ENCODE measurements at regions not wholly inside any gene's neighbourhood (a gene's known extent, or its start where the extent isn't known, plus 50 kb on each side); places are given as distances from the start of the nearest gene placed in this dataset.

DNA sequence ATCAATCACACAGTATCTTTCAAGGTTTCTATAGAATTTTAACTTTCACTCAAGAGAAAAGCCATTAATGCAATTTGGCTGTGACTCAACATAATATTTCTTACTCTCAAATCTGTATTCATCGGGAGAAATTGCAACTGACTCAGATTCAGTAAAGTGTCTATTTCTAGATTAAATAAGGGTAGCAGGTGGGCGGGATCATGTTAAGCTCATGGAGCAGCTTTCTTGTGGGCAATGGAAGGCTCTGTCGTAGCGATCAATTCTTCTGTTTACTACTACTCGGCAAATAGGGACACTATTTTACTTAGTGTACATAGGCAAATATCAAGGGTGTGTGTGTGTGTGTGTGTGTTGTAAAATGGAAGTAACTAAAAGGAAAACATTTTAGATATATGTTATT, 423.6 kb upstream of the NEGR1 start:
- no peak for TF ChIP-seq CTCF (IDR thresholded peaks at IDR 0.05)
- no peak overlapping the region for H3K27ac Mint-ChIP-seq
- peaks cover 6% of the 10 kb centered on the region for H3K4me1 Mint-ChIP-seq
- H3K27me3 Mint-ChIP-seq (ENCODE audit: low read depth, poor library complexity), result no peaks in the 10 kb centered on the region
- no peak for DNase-seq
- H3K9me3 Mint-ChIP-seq, result no peaks in the 10 kb centered on the region
- H3K4me3 Mint-ChIP-seq, result no peak overlapping the region
- no peaks in the 10 kb centered on the region for H3K36me3 Mint-ChIP-seq (ENCODE audit: low read depth)

GRCh38 chr1:72704841-72705477, 422.6 kb upstream of the NEGR1 start:
- Mint-ChIP-seq H3K9me3 (no peaks in the 10 kb centered on the region), H3K4me3 (no peak overlapping the region), H3K27ac (no peak overlapping the region), H3K36me3 (ENCODE audit: low read depth) (no peaks in the 10 kb centered on the region), H3K27me3 (ENCODE audit: low read depth, poor library complexity) (no peaks in the 10 kb centered on the region), H3K4me1 (peaks cover 6% of the 10 kb centered on the region)
- no peak for DNase-seq
- TF ChIP-seq CTCF (IDR thresholded peaks at IDR 0.05), result no peak

GRCh38 chr1:72697410-72697809, 415.1 kb upstream of the NEGR1 start:
- DNase-seq, result no peak
- Mint-ChIP-seq H3K4me3 (no peak overlapping the region), H3K9me3 (peaks cover 16% of the 10 kb centered on the region), H3K27me3 (ENCODE audit: low read depth, poor library complexity) (no peaks in the 10 kb centered on the region), H3K27ac (no peak overlapping the region), H3K4me1 (peaks cover 6% of the 10 kb centered on the region), H3K36me3 (ENCODE audit: low read depth) (no peaks in the 10 kb centered on the region)
- no peak for TF ChIP-seq CTCF (IDR thresholded peaks at IDR 0.05)

- no peak for TF ChIP-seq CTCF (IDR thresholded peaks at IDR 0.05)
- H3K4me3 Mint-ChIP-seq, result no peak overlapping the region
- no peaks in the 10 kb centered on the region for H3K4me1 Mint-ChIP-seq
- no peaks in the 10 kb centered on the region for H3K36me3 Mint-ChIP-seq (ENCODE audit: low read depth)
- H3K27me3 Mint-ChIP-seq (ENCODE audit: low read depth, poor library complexity), result no peaks in the 10 kb centered on the region
- H3K27ac Mint-ChIP-seq, result no peak overlapping the region
- peaks cover 41% of the 10 kb centered on the region for H3K9me3 Mint-ChIP-seq
- no peak for DNase-seq
These were observed 411.6 kb upstream of the NEGR1 start for GRCh38 chr1:72693899-72694298.

DNA sequence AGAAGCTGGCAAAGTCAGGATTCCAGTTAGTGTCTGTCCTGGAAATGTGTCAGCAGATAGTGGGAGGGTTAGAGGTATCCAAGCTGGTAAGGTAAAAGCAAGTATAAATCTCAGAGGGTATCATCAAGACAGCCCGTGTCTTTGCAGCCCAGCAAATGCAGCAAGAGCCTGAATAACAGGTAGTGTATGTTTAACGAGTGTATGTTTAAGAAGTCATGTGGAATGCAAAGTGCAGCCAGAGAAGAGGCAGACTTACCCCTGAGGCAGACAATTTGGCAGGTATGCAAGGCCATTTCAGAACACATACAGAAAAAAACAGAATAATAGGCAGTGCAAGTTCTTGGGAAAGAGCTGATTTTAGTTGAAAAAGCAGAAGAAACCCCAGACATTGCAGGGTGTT, 411.0 kb upstream of the NEGR1 start:
- Mint-ChIP-seq H3K27me3 (ENCODE audit: low read depth, poor library complexity) (no peaks in the 10 kb centered on the region), H3K36me3 (ENCODE audit: low read depth) (no peaks in the 10 kb centered on the region), H3K9me3 (peaks cover 46% of the 10 kb centered on the region), H3K4me3 (no peak overlapping the region), H3K4me1 (no peaks in the 10 kb centered on the region), H3K27ac (no peak overlapping the region)
- no peak for DNase-seq
- no peak for TF ChIP-seq CTCF (IDR thresholded peaks at IDR 0.05)

DNA sequence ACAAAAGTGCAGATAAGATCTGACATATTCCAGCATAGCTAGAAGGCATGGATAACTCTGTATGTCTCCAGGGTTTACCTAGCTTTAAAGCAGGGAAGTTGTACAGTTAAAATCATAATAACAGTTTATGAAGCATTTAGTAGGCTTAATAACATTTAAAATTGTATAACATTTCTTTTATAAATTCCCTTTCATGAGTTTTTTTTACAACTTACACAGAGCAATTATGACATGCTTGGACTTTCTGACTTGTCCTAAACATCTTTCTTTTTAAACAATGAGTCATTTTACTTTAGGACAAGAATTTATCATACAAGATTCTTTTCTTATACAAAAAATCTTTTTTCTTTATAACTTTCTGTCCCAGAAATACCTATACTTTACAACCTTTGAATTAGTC, 408.5 kb upstream of the NEGR1 start:
- Mint-ChIP-seq H3K36me3 (ENCODE audit: low read depth) (no peaks in the 10 kb centered on the region), H3K4me3 (no peak overlapping the region), H3K9me3 (peaks cover 63% of the 10 kb centered on the region), H3K27me3 (ENCODE audit: low read depth, poor library complexity) (no peaks in the 10 kb centered on the region), H3K4me1 (no peaks in the 10 kb centered on the region), H3K27ac (no peak overlapping the region)
- no peak for TF ChIP-seq CTCF (IDR thresholded peaks at IDR 0.05)
- DNase-seq, result no peak

Measured in nephron progenitor cell (in vitro differentiated cells).